Cardiac muscle cell (in vitro differentiated cells and primary cell): ENCODE measurements at regions not wholly inside any gene's neighbourhood (a gene's known extent, or its start where the extent isn't known, plus 50 kb on each side); places are given as distances from the start of the nearest gene placed in this dataset.
"Not testable (repeated sequence)": the region's sequence is repeated elsewhere in the genome, so short reads cannot be mapped to it uniquely, and the experiment has no call there.

Experiments
- DNase-seq, 2 donors: peaks; one replicate each; pipeline versions ENCODE4 v3.0.0 to v3.0.0-alpha.2; 2010 to 2017; ENCODE audit warnings: low read depth in 1 of 2, low spot score in 1 of 2
- H3K27ac ChIP-seq: fragments of 200-600 bp; sonication (generic); 2 replicates; pipeline ENCODE4 v1.5.1; 2016
- H3K27me3 ChIP-seq: fragments of 200-600 bp; sonication (generic); 2 replicates; pipeline ENCODE4 v1.6.0; 2016; ENCODE audit warnings: control low read depth
- H3K36me3 ChIP-seq: fragments of 200-600 bp; sonication (generic); 2 replicates; pipeline ENCODE4 v1.5.1; 2016; ENCODE audit warnings: control low read depth
- H3K4me1 ChIP-seq: fragments of 200-600 bp; sonication (generic); 2 replicates; pipeline ENCODE4 v1.8.1; 2017; ENCODE audit warnings: low read depth, mild to moderate bottlenecking, mixed run types
- H3K4me3 ChIP-seq: fragments of 200-600 bp; sonication (generic); 2 replicates; pipeline ENCODE4 v1.5.1; 2016; ENCODE audit warnings: mild to moderate bottlenecking
- H3K9me3 ChIP-seq: fragments of 200-600 bp; sonication (generic); 2 replicates; pipeline ENCODE4 v1.5.1; 2017; ENCODE audit warnings: low read depth, mild to moderate bottlenecking, control low read depth
- CTCF ChIP-seq: IDR thresholded peaks from 2 replicates; pipeline ENCODE4 v1.5.1; 2012; ENCODE audit warnings: low read depth, mild to moderate bottlenecking, low read length

GRCh38 chr7:19560111-19560883 is 148.5 kb downstream of the POLR1F start:
- no peaks in the 10 kb centered on the region for H3K27me3 ChIP-seq
- no peak for TF ChIP-seq CTCF
- H3K27ac ChIP-seq = no peak overlapping the region
- DNase-seq = peak in 1 of 2 donors; percentile 72
- H3K4me1 ChIP-seq = no peaks in the 10 kb centered on the region
- H3K9me3 ChIP-seq = no peaks in the 10 kb centered on the region
- H3K4me3 ChIP-seq = no peak overlapping the region
- no peaks in the 10 kb centered on the region for H3K36me3 ChIP-seq

GRCh38 chr7:19558527-19558926 is 150.3 kb downstream of the POLR1F start:
- H3K4me1 ChIP-seq = no peaks in the 10 kb centered on the region
- no peaks in the 10 kb centered on the region for H3K9me3 ChIP-seq
- H3K4me3 ChIP-seq = no peak overlapping the region
- H3K27ac ChIP-seq = no peak overlapping the region
- no peak for TF ChIP-seq CTCF
- DNase-seq = peak in 1 of 2 donors; percentile 39
- H3K27me3 ChIP-seq = no peaks in the 10 kb centered on the region
- H3K36me3 ChIP-seq = no peaks in the 10 kb centered on the region

- TF ChIP-seq CTCF = no peak
- no peak for DNase-seq
These were observed 150.9 kb downstream of the POLR1F start for GRCh38 chr7:19557726-19558465.

GRCh38 chr7:19554581-19554980 is 154.3 kb downstream of the POLR1F start:
- H3K4me3 ChIP-seq = no peak overlapping the region
- no peak overlapping the region for H3K27ac ChIP-seq
- DNase-seq = no peak
- TF ChIP-seq CTCF = no peak
- H3K27me3 ChIP-seq = no peaks in the 10 kb centered on the region
- H3K4me1 ChIP-seq = no peaks in the 10 kb centered on the region
- no peaks in the 10 kb centered on the region for H3K36me3 ChIP-seq
- no peaks in the 10 kb centered on the region for H3K9me3 ChIP-seq

More at GRCh38 chr7:19557726-19558465, 150.9 kb downstream of the POLR1F start:
- Histone ChIP-seq H3K9me3 (no peaks in the 10 kb centered on the region), H3K27ac (no peak overlapping the region), H3K4me1 (no peaks in the 10 kb centered on the region), H3K27me3 (no peaks in the 10 kb centered on the region), H3K4me3 (no peak overlapping the region), H3K36me3 (no peaks in the 10 kb centered on the region)

GRCh38 chr7:19552576-19552975 is 156.3 kb downstream of the POLR1F start:
- no peaks in the 10 kb centered on the region for H3K36me3 ChIP-seq
- H3K4me3 ChIP-seq = no peak overlapping the region
- H3K9me3 ChIP-seq = no peaks in the 10 kb centered on the region
- no peaks in the 10 kb centered on the region for H3K4me1 ChIP-seq
- no peaks in the 10 kb centered on the region for H3K27me3 ChIP-seq
- no peak for DNase-seq
- TF ChIP-seq CTCF = no peak
- no peak overlapping the region for H3K27ac ChIP-seq

GRCh38 chr7:19549246-19549645 is 159.6 kb downstream of the POLR1F start:
- not testable (repeated sequence) for H3K4me3 ChIP-seq, H3K27ac ChIP-seq, H3K4me1 ChIP-seq, H3K36me3 ChIP-seq, DNase-seq, H3K27me3 ChIP-seq, H3K9me3 ChIP-seq
